SK-N-MC (cell line): ENCODE measurements at regions not wholly inside any gene's neighbourhood (a gene's known extent, or its start where the extent isn't known, plus 50 kb on each side); places are given as distances from the start of the nearest gene placed in this dataset.

Experiments
- DNase-seq: peaks from one replicate; pipeline ENCODE4 v3.0.0-alpha.2; 2011; ENCODE audit warnings: low read depth, low spot score
- H3K27ac ChIP-seq: fragments of 200-600 bp; sonication (generic); 2 replicates; pipeline ENCODE4 v1.5.1; 2016; ENCODE audit warnings: mixed run types
- H3K36me3 ChIP-seq: fragments of 200-600 bp; sonication (generic); 2 replicates; pipeline ENCODE4 v1.6.1; 2017; ENCODE audit warnings: antibody characterized with exemption, low read length, mixed read lengths; ENCODE audit not compliant: insufficient read depth
- H3K4me3 ChIP-seq: fragments of 200-600 bp; sonication (generic); 2 replicates; pipeline ENCODE4 v1.5.1; 2016
- H3K9ac ChIP-seq: fragments of 200-600 bp; sonication (generic); 2 replicates; pipeline ENCODE4 v1.8.0; 2017; ENCODE audit warnings: mixed run types, mixed read lengths; ENCODE audit not compliant: insufficient read length
- H3K9me3 ChIP-seq: fragments of 200-600 bp; sonication (generic); 2 replicates; pipeline ENCODE4 v1.6.1; 2017; ENCODE audit warnings: low read depth, mild to moderate bottlenecking, antibody characterized with exemption, low read length, moderate library complexity, mixed read lengths
- EZH2 ChIP-seq: fragments of 200-600 bp; sonication (generic); IDR thresholded peaks from one replicate; pipeline ENCODE4 v1.6.1; 2017; ENCODE audit warnings: antibody characterized with exemption
- FOXP2 ChIP-seq: optimal IDR thresholded peaks from 2 replicates; pipeline ENCODE3; 2011; ENCODE audit warnings: mild to moderate bottlenecking, moderate library complexity; ENCODE audit not compliant: insufficient read depth; ENCODE audit errors: extremely low read length, control extremely low read depth
- POLR2AphosphoS5 ChIP-seq: IDR thresholded peaks from 2 replicates; pipeline ENCODE4 v1.6.1; 2012; ENCODE audit warnings: mild to moderate bottlenecking, low read depth, low read length, borderline replicate concordance

- no peak overlapping the region for H3K9ac ChIP-seq
- no peaks in the 10 kb centered on the region for H3K36me3 ChIP-seq
- no peak overlapping the region for H3K27ac ChIP-seq
- no peaks in the 10 kb centered on the region for H3K9me3 ChIP-seq
- no peak overlapping the region for H3K4me3 ChIP-seq
- TF ChIP-seq EZH2 (no peak), FOXP2 (no peak), POLR2AphosphoS5 (no peak)
- no peak for DNase-seq
These were observed 124.5 kb upstream of the CCL2 start for GRCh38 chr17:34130544-34130943.

- no peak for TF ChIP-seq POLR2AphosphoS5
- no peak for TF ChIP-seq EZH2
- TF ChIP-seq FOXP2, result no peak
- Histone ChIP-seq H3K36me3 (no peaks in the 10 kb centered on the region), H3K27ac (no peak overlapping the region), H3K9ac (no peak overlapping the region), H3K9me3 (no peaks in the 10 kb centered on the region), H3K4me3 (no peak overlapping the region)
- DNase-seq, result no peak
These were observed 123.7 kb upstream of the CCL2 start for GRCh38 chr17:34131386-34131785.

- H3K4me3 ChIP-seq, result no peak overlapping the region
- TF ChIP-seq EZH2, result no peak
- no peak for TF ChIP-seq FOXP2
- TF ChIP-seq POLR2AphosphoS5, result no peak
- no peaks in the 10 kb centered on the region for H3K9me3 ChIP-seq
- no peak overlapping the region for H3K27ac ChIP-seq
- no peaks in the 10 kb centered on the region for H3K36me3 ChIP-seq
- no peak for DNase-seq
- H3K9ac ChIP-seq, result no peak overlapping the region
These were observed 121.7 kb upstream of the CCL2 start for GRCh38 chr17:34133350-34133749.

- H3K9ac ChIP-seq, result no peak overlapping the region
- no peak for TF ChIP-seq EZH2
- no peak for TF ChIP-seq POLR2AphosphoS5
- TF ChIP-seq FOXP2, result no peak
- no peak overlapping the region for H3K4me3 ChIP-seq
- no peak overlapping the region for H3K27ac ChIP-seq
- DNase-seq, result no peak
- no peaks in the 10 kb centered on the region for H3K36me3 ChIP-seq
- no peaks in the 10 kb centered on the region for H3K9me3 ChIP-seq
These were observed 119.2 kb upstream of the CCL2 start for GRCh38 chr17:34135841-34136240.

- no peaks in the 10 kb centered on the region for H3K36me3 ChIP-seq
- DNase-seq, result no peak
- no peak overlapping the region for H3K27ac ChIP-seq
- no peak overlapping the region for H3K9ac ChIP-seq
- H3K4me3 ChIP-seq, result no peak overlapping the region
- H3K9me3 ChIP-seq, result no peaks in the 10 kb centered on the region
- no peak for TF ChIP-seq FOXP2
- TF ChIP-seq EZH2, result no peak
These were observed 115.1 kb upstream of the CCL2 start for GRCh38 chr17:34140006-34140405.

GRCh38 chr17:34141590-34141989 lies 113.5 kb upstream of the CCL2 start:
- Histone ChIP-seq H3K9ac (no peak overlapping the region), H3K4me3 (no peak overlapping the region), H3K27ac (no peak overlapping the region), H3K36me3 (no peaks in the 10 kb centered on the region), H3K9me3 (no peaks in the 10 kb centered on the region)
- TF ChIP-seq FOXP2 (no peak), POLR2AphosphoS5 (no peak), EZH2 (no peak)
- no peak for DNase-seq

- Histone ChIP-seq H3K27ac (no peak overlapping the region), H3K36me3 (no peaks in the 10 kb centered on the region), H3K9me3 (no peaks in the 10 kb centered on the region), H3K4me3 (no peak overlapping the region), H3K9ac (no peak overlapping the region)
- TF ChIP-seq EZH2 (no peak), FOXP2 (no peak), POLR2AphosphoS5 (no peak)
- DNase-seq, result no peak
These were observed 111.7 kb upstream of the CCL2 start for GRCh38 chr17:34143430-34143829.

- no peak for TF ChIP-seq EZH2
- no peak for TF ChIP-seq FOXP2
- DNase-seq, result no peak
- no peak overlapping the region for H3K27ac ChIP-seq
- H3K36me3 ChIP-seq, result no peaks in the 10 kb centered on the region
- H3K4me3 ChIP-seq, result no peak overlapping the region
- no peak overlapping the region for H3K9ac ChIP-seq
- H3K9me3 ChIP-seq, result no peaks in the 10 kb centered on the region
These were observed 108.5 kb upstream of the CCL2 start for GRCh38 chr17:34146440-34147043.

- no peak for DNase-seq
- no peak overlapping the region for H3K27ac ChIP-seq
- H3K4me3 ChIP-seq, result no peak overlapping the region
- TF ChIP-seq EZH2 (no peak), POLR2AphosphoS5 (no peak), FOXP2 (no peak)
- no peaks in the 10 kb centered on the region for H3K9me3 ChIP-seq
- H3K36me3 ChIP-seq, result no peaks in the 10 kb centered on the region
- no peak overlapping the region for H3K9ac ChIP-seq
These were observed 104.0 kb upstream of the CCL2 start for GRCh38 chr17:34151102-34151501.
